Thyroid gland (tissue), 4 donors: ENCODE measurements at regions not wholly inside any gene's neighbourhood (a gene's known extent, or its start where the extent isn't known, plus 50 kb on each side); places are given as distances from the start of the nearest gene placed in this dataset.

ENCODE experiments used
- DNase-seq, 2 donors: peaks; one replicate each; pipeline ENCODE4 v3.0.0-alpha.2; 2019
- H3K27ac ChIP-seq, 3 donors: fragments of 200-600 bp; sonication (generic); 1 replicate in 2 of 3; 2 replicates in 1 of 3; pipeline ENCODE4 v1.5.1; 2016 to 2019; ENCODE audit warnings: mild to moderate bottlenecking in 1 of 3, moderate library complexity in 1 of 3
- H3K27me3 ChIP-seq: fragments of 200-600 bp; sonication (generic); one replicate; pipeline ENCODE4 v1.5.1; 2019
- H3K36me3 ChIP-seq, 2 donors: fragments of 200-600 bp; sonication (generic); one replicate each; pipeline ENCODE4 v1.5.1; 2016 to 2019
- H3K4me1 ChIP-seq, 2 donors: fragments of 200-600 bp; sonication (generic); one replicate each; pipeline ENCODE4 v1.5.1; 2017 to 2019
- H3K4me3 ChIP-seq, 3 donors: fragments of 200-600 bp; sonication (generic); replicated peaks in 1 of 3; 1 replicate in 2 of 3; 2 replicates in 1 of 3; pipeline ENCODE4 v1.5.1; 2016; ENCODE audit warnings: mild to moderate bottlenecking in 1 of 3
- H3K9me3 ChIP-seq: fragments of 200-600 bp; sonication (generic); one replicate; pipeline ENCODE4 v1.5.1; 2017
- CTCF ChIP-seq, 6 experiments: fragments of 200-600 bp in 3 of 6; fragments of 450-650 bp in 3 of 6; sonication (generic) in 3 of 6; IDR thresholded peaks; one replicate each; pipeline ENCODE4 v1.5.1; 2016 to 2019; ENCODE audit warnings: antibody characterized with exemption in 6 of 6, mild to moderate bottlenecking in 2 of 6, inconsistent platforms in 1 of 6, moderate library complexity in 1 of 6
- POLR2A ChIP-seq, 2 donors: fragments of 450-650 bp; IDR thresholded peaks; one replicate each; pipeline ENCODE4 v1.6.1; 2017; ENCODE audit warnings: antibody characterized with exemption in 2 of 2, mild to moderate bottlenecking in 2 of 2, moderate library complexity in 1 of 2
- WGBS, 2 donors: methylation state at CpG; one replicate each; pipeline ENCODE4 v1.1.5; 2017; 5-methylcytosine and 5-hydroxymethylcytosine counted together
- intact Hi-C: fragments of 100-400 bp; cut with DNase I; formaldehyde crosslinking; loops from one replicate; pipeline ENCODE4 v1.15.1; 2023

GRCh38 chrX:8906299-8906938 lies 105.2 kb upstream of the FAM9A start:
- WGBS, 2 donors, result 58 to 73% methylated on average over 8 to 9 of the region's 9 CpGs

GRCh38 chrX:8897259-8897658 lies 96.1 kb upstream of the FAM9A start:
- Histone ChIP-seq H3K4me1 (no peaks in the 10 kb centered on the region), H3K27ac (no peak overlapping the region), H3K27me3 (no peaks in the 10 kb centered on the region), H3K9me3 (no peaks in the 10 kb centered on the region), H3K36me3 (no peaks in the 10 kb centered on the region), H3K4me3 (no peak overlapping the region)
- WGBS, 2 donors, result 69 to 89% methylated on average over 4 of the region's 4 CpGs
- no peak for DNase-seq
- TF ChIP-seq CTCF (IDR thresholded peaks at IDR 0.05), result no peak
- TF ChIP-seq POLR2A (IDR thresholded peaks at IDR 0.05), result no peak
- intact Hi-C loops, result no loop called here

More at GRCh38 chrX:8906299-8906938, 105.2 kb upstream of the FAM9A start:
- no peak for TF ChIP-seq POLR2A (IDR thresholded peaks at IDR 0.05)
- TF ChIP-seq CTCF (IDR thresholded peaks at IDR 0.05), result no peak
- no peaks in the 10 kb centered on the region for H3K36me3 ChIP-seq
- H3K9me3 ChIP-seq, result no peaks in the 10 kb centered on the region
- DNase-seq, result no peak
- no peak overlapping the region for H3K27ac ChIP-seq
- H3K4me1 ChIP-seq, result no peaks in the 10 kb centered on the region
- no peak overlapping the region for H3K4me3 ChIP-seq
- no peaks in the 10 kb centered on the region for H3K27me3 ChIP-seq
- intact Hi-C loops, result no loop called here

GRCh38 chrX:8890794-8891193 lies 89.6 kb upstream of the FAM9A start:
- Histone ChIP-seq H3K4me3 (no peak overlapping the region), H3K9me3 (no peaks in the 10 kb centered on the region), H3K27ac (no peak overlapping the region), H3K36me3 (no peaks in the 10 kb centered on the region), H3K27me3 (no peaks in the 10 kb centered on the region), H3K4me1 (no peaks in the 10 kb centered on the region)
- intact Hi-C loops, result no loop called here
- TF ChIP-seq POLR2A (IDR thresholded peaks at IDR 0.05), result no peak
- no peak for TF ChIP-seq CTCF (IDR thresholded peaks at IDR 0.05)
- 100% methylated on average over 1 of the region's 1 CpG for WGBS, 2 donors
- no peak for DNase-seq

GRCh38 chrX:8887004-8887403 lies 85.8 kb upstream of the FAM9A start:
- Histone ChIP-seq H3K4me1 (no peaks in the 10 kb centered on the region), H3K27ac (no peak overlapping the region), H3K4me3 (no peak overlapping the region), H3K9me3 (no peaks in the 10 kb centered on the region), H3K27me3 (no peaks in the 10 kb centered on the region), H3K36me3 (no peaks in the 10 kb centered on the region)
- intact Hi-C loops, result no loop called here
- no peak for DNase-seq
- WGBS, 2 donors, result 70 to 76% methylated on average over 3 of the region's 3 CpGs
- no peak for TF ChIP-seq POLR2A (IDR thresholded peaks at IDR 0.05)
- no peak for TF ChIP-seq CTCF (IDR thresholded peaks at IDR 0.05)

- Histone ChIP-seq H3K4me1 (no peaks in the 10 kb centered on the region), H3K4me3 (no peak overlapping the region), H3K36me3 (no peaks in the 10 kb centered on the region), H3K27me3 (no peaks in the 10 kb centered on the region), H3K9me3 (no peaks in the 10 kb centered on the region), H3K27ac (no peak overlapping the region)
- intact Hi-C loops, result no loop called here
- DNase-seq, result peak; percentile 14 to 37
- 48 to 61% methylated on average over 2 of the region's 4 CpGs for WGBS, 2 donors
- TF ChIP-seq CTCF (IDR thresholded peaks at IDR 0.05), result peak in 4 of 6 experiments; percentile 15 to 51 (median 39)
- no peak for TF ChIP-seq POLR2A (IDR thresholded peaks at IDR 0.05)
Observed at GRCh38 chrX:8879750-8880149, 78.6 kb upstream of the FAM9A start.
